ENCODE measurements at regions not wholly inside any gene's neighbourhood (a gene's known extent, or its start where the extent isn't known, plus 50 kb on each side); places are given as distances from the start of the nearest gene placed in this dataset.

- no peak overlapping the region for H3K4me3 ChIP-seq (replicated peaks; ENCODE audit: low read depth, low read length)
- H3K27me3 ChIP-seq (replicated peaks; ENCODE audit: control insufficient read depth, insufficient read depth, low read length): no peaks in the 10 kb centered on the region
- no peaks in the 10 kb centered on the region for H3K36me3 ChIP-seq (ENCODE audit: control insufficient read depth, insufficient read depth, low read length)
- DNase-seq (ENCODE audit: extremely low read depth, insufficient read length): no peak
- TF ChIP-seq CTCF (IDR thresholded peaks at IDR 0.05; ENCODE audit: insufficient read depth, low read length, poor library complexity, severe bottlenecking): no peak
Observed at GRCh38 chr6:165200178-165200577, 109.2 kb downstream of the C6orf118 start.

- Histone ChIP-seq H3K4me3 (replicated peaks; ENCODE audit: low read depth, low read length) (no peak overlapping the region), H3K36me3 (ENCODE audit: control insufficient read depth, insufficient read depth, low read length) (no peaks in the 10 kb centered on the region), H3K27me3 (replicated peaks; ENCODE audit: control insufficient read depth, insufficient read depth, low read length) (no peaks in the 10 kb centered on the region)
- DNase-seq (ENCODE audit: extremely low read depth, insufficient read length): no peak
- no peak for TF ChIP-seq CTCF (IDR thresholded peaks at IDR 0.05; ENCODE audit: insufficient read depth, low read length, poor library complexity, severe bottlenecking)
Observed at GRCh38 chr6:165191461-165191860, 117.9 kb downstream of the C6orf118 start.

- Histone ChIP-seq H3K27me3 (replicated peaks; ENCODE audit: control insufficient read depth, insufficient read depth, low read length) (no peaks in the 10 kb centered on the region), H3K4me3 (replicated peaks; ENCODE audit: low read depth, low read length) (no peak overlapping the region), H3K36me3 (ENCODE audit: control insufficient read depth, insufficient read depth, low read length) (no peaks in the 10 kb centered on the region)
- no peak for TF ChIP-seq CTCF (IDR thresholded peaks at IDR 0.05; ENCODE audit: insufficient read depth, low read length, poor library complexity, severe bottlenecking)
- no peak for DNase-seq (ENCODE audit: extremely low read depth, insufficient read length)
Observed at GRCh38 chr6:165186441-165187205, 122.8 kb downstream of the C6orf118 start.

GRCh38 chr6:165186041-165186440 is 123.4 kb downstream of the C6orf118 start:
- Histone ChIP-seq H3K27me3 (replicated peaks; ENCODE audit: control insufficient read depth, insufficient read depth, low read length) (no peaks in the 10 kb centered on the region), H3K36me3 (ENCODE audit: control insufficient read depth, insufficient read depth, low read length) (no peaks in the 10 kb centered on the region), H3K4me3 (replicated peaks; ENCODE audit: low read depth, low read length) (no peak overlapping the region)
- no peak for DNase-seq (ENCODE audit: extremely low read depth, insufficient read length)
- no peak for TF ChIP-seq CTCF (IDR thresholded peaks at IDR 0.05; ENCODE audit: insufficient read depth, low read length, poor library complexity, severe bottlenecking)

- no peak for DNase-seq (ENCODE audit: extremely low read depth, insufficient read length)
- Histone ChIP-seq H3K4me3 (replicated peaks; ENCODE audit: low read depth, low read length) (no peak overlapping the region), H3K36me3 (ENCODE audit: control insufficient read depth, insufficient read depth, low read length) (no peaks in the 10 kb centered on the region), H3K27me3 (replicated peaks; ENCODE audit: control insufficient read depth, insufficient read depth, low read length) (no peaks in the 10 kb centered on the region)
- no peak for TF ChIP-seq CTCF (IDR thresholded peaks at IDR 0.05; ENCODE audit: insufficient read depth, low read length, poor library complexity, severe bottlenecking)
Observed at GRCh38 chr6:165184192-165184979, 125.0 kb downstream of the C6orf118 start.

All from GM06990 (cell line).